Keratinocyte (primary cell): ENCODE measurements at regions not wholly inside any gene's neighbourhood (a gene's known extent, or its start where the extent isn't known, plus 50 kb on each side); places are given as distances from the start of the nearest gene placed in this dataset.

Experiments
- DNase-seq: peaks from one replicate; pipeline ENCODE4 v3.0.0-alpha.2; 2011; ENCODE audit warnings: low read depth, missing footprints, low spot score
- FAIRE-seq: peaks from 2 replicates; lab custom pipeline; 2011; peaks lifted over from hg19 to GRCh38; lab: Jason Lieb, UNC
- H2AFZ ChIP-seq: 2 replicates; pipeline ENCODE4 v1.6.0; 2012; ENCODE audit warnings: low read length, control low read depth, inconsistent platforms; ENCODE audit not compliant: control insufficient read depth
- H3K27ac ChIP-seq: 2 replicates; pipeline ENCODE4 v1.5.1; 2011; ENCODE audit warnings: low read length; ENCODE audit not compliant: control insufficient read depth, insufficient read depth
- H3K27me3 ChIP-seq: 3 replicates; pipeline ENCODE4 v1.6.0; 2011; ENCODE audit warnings: low read length; ENCODE audit not compliant: control insufficient read depth, insufficient read depth; ENCODE audit errors: extremely low read depth
- H3K36me3 ChIP-seq, 2 experiments: 2 replicates in 1 of 2; 3 replicates in 1 of 2; pipeline ENCODE4 v1.5.1; 2011; ENCODE audit warnings: low read length in 2 of 2, mild to moderate bottlenecking in 1 of 2; ENCODE audit not compliant: control insufficient read depth in 2 of 2, insufficient read depth in 2 of 2; ENCODE audit errors: extremely low read depth in 1 of 2
- H3K4me1 ChIP-seq: 3 replicates; pipeline ENCODE4 v1.5.1; 2011; ENCODE audit warnings: low read length; ENCODE audit not compliant: control insufficient read depth, insufficient read depth; ENCODE audit errors: extremely low read depth
- H3K4me2 ChIP-seq: 3 replicates; pipeline ENCODE4 v1.6.0; 2011; ENCODE audit warnings: low read depth, low read length; ENCODE audit not compliant: control insufficient read depth, insufficient read depth; ENCODE audit errors: extremely low read depth
- H3K4me3 ChIP-seq, 3 experiments: fragments of 200-600 bp in 1 of 3; sonication (generic) in 1 of 3; 2 replicates in 2 of 3; 3 replicates in 1 of 3; pipeline ENCODE4 v1.5.1; 2011 to 2016; ENCODE audit warnings: low read length in 3 of 3, mild to moderate bottlenecking in 3 of 3, control low read depth in 2 of 3, inconsistent platforms in 1 of 3, low read depth in 1 of 3, mixed read lengths in 1 of 3, mixed run types in 1 of 3, moderate library complexity in 1 of 3; ENCODE audit not compliant: control insufficient read depth in 2 of 3, insufficient read depth in 2 of 3; ENCODE audit errors: extremely low read depth in 1 of 3
- H3K79me2 ChIP-seq: 2 replicates; pipeline ENCODE4 v1.6.0; 2012; ENCODE audit warnings: low read length; ENCODE audit not compliant: control insufficient read depth, insufficient read depth
- H3K9ac ChIP-seq: 3 replicates; pipeline ENCODE4 v1.6.0; 2011; ENCODE audit warnings: low read length; ENCODE audit not compliant: control insufficient read depth, insufficient read depth; ENCODE audit errors: extremely low read depth
- H3K9me1 ChIP-seq: 3 replicates; pipeline ENCODE4 v1.6.0; 2011; ENCODE audit warnings: low read length; ENCODE audit not compliant: control insufficient read depth, insufficient read depth; ENCODE audit errors: extremely low read depth
- H3K9me3 ChIP-seq: 2 replicates; pipeline ENCODE4 v1.5.1; 2012; ENCODE audit warnings: low read depth, low read length; ENCODE audit not compliant: control insufficient read depth
- H4K20me1 ChIP-seq: 3 replicates; pipeline ENCODE4 v1.6.0; 2011; ENCODE audit warnings: low read length; ENCODE audit not compliant: control insufficient read depth, insufficient read depth; ENCODE audit errors: extremely low read depth
- EZH2 ChIP-seq: IDR thresholded peaks from one replicate; pipeline ENCODE4 v1.6.1; 2012; ENCODE audit warnings: inconsistent platforms, mild to moderate bottlenecking, low read length, moderate library complexity
- dilution Hi-C: fragments of 300-500 bp; cut with MboI; formaldehyde crosslinking; loops from one replicate; pipeline ENCODE4 v1.7.0; 2020; ENCODE audit warnings: low sequenced_read_pairs; ENCODE audit not compliant: extremely low pct_ligation_motif_present
- TF ChIP-seq, protein P1 (sequence below), 3 experiments: IDR thresholded peaks in 1 of 3; conservative IDR thresholded peaks in 1 of 3; optimal IDR thresholded peaks in 1 of 3; 2 replicates in 2 of 3; 3 replicates in 1 of 3; pipeline versions ENCODE3 to v1.5.1; 2011; ENCODE audit warnings: low read length in 3 of 3, mild to moderate bottlenecking in 3 of 3, moderate library complexity in 2 of 3, control low read depth in 1 of 3, inconsistent platforms in 1 of 3; ENCODE audit not compliant: insufficient read depth in 2 of 3; ENCODE audit errors: extremely low read depth in 1 of 3

DNA sequence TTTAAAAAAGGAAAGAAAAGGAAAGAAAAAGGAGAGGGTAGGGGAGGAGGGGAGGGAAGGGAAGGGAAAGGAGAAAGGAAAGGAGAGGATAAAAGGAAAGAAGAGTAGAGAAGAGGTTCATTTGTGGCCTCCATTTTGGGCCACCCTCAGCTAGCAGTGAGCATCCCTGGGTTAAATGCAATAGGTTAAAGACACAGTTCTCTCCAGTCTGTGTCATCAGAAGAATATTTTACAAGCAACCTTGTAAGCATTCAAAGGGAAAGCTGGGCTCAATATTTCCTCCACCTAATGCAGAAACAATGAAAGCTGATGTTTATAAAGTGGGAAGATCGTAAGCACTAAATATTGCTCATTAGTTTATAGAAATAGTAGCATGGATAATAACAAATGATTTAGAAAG, 219.1 kb upstream of the PITRM1 start:
- H3K4me2 ChIP-seq = no peak overlapping the region
- no peaks in the 10 kb centered on the region for H4K20me1 ChIP-seq
- no peak for FAIRE-seq
- H3K27ac ChIP-seq = no peak overlapping the region
- H3K27me3 ChIP-seq = no peaks in the 10 kb centered on the region
- H3K4me3 ChIP-seq = no peak overlapping the region
- no peaks in the 10 kb centered on the region for H3K79me2 ChIP-seq
- DNase-seq = no peak
- H3K9me3 ChIP-seq = no peaks in the 10 kb centered on the region
- dilution Hi-C loops = no loop called here
- H3K36me3 ChIP-seq = no peaks in the 10 kb centered on the region
- TF ChIP-seq, protein P1, sequence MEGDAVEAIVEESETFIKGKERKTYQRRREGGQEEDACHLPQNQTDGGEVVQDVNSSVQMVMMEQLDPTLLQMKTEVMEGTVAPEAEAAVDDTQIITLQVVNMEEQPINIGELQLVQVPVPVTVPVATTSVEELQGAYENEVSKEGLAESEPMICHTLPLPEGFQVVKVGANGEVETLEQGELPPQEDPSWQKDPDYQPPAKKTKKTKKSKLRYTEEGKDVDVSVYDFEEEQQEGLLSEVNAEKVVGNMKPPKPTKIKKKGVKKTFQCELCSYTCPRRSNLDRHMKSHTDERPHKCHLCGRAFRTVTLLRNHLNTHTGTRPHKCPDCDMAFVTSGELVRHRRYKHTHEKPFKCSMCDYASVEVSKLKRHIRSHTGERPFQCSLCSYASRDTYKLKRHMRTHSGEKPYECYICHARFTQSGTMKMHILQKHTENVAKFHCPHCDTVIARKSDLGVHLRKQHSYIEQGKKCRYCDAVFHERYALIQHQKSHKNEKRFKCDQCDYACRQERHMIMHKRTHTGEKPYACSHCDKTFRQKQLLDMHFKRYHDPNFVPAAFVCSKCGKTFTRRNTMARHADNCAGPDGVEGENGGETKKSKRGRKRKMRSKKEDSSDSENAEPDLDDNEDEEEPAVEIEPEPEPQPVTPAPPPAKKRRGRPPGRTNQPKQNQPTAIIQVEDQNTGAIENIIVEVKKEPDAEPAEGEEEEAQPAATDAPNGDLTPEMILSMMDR (optimal IDR thresholded peaks at IDR 0.05 in 1 of 3, IDR thresholded peaks at IDR 0.05 in 1 of 3, conservative IDR thresholded peaks at IDR 0.05 in 1 of 3; ENCODE audit: extremely low read depth in 1 of 3, insufficient read depth in 2 of 3, low read length in 3 of 3) = no peak
- TF ChIP-seq EZH2 = no peak
- no peak overlapping the region for H3K9ac ChIP-seq
- H3K9me1 ChIP-seq = no peaks in the 10 kb centered on the region
- no peaks in the 10 kb centered on the region for H3K4me1 ChIP-seq
- H2AFZ ChIP-seq = no peak overlapping the region

DNA sequence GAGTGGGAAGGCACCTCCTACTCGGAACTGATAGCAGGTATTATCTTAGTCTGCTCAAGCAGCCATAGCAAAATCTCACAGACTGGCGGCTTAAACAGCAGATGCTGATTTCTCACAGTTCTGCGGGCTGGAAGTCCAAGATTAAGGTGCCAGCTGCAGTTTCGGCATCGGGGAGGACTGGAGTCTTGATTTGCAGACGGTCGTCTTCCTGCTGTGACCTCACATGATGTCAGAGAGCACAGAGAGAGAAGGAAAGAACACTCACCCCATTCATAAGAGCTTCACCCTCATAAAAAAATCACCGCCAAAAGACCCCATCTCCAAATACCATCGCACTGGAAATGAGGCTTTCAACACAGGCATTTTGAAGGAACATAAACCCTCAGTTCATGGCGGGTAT, 216.5 kb upstream of the PITRM1 start:
- TF ChIP-seq, protein P1 (optimal IDR thresholded peaks at IDR 0.05 in 1 of 3, IDR thresholded peaks at IDR 0.05 in 1 of 3, conservative IDR thresholded peaks at IDR 0.05 in 1 of 3; ENCODE audit: extremely low read depth in 1 of 3, insufficient read depth in 2 of 3, low read length in 3 of 3) = no peak
- no peak for TF ChIP-seq EZH2
- DNase-seq (no peak), FAIRE-seq (no peak)
- no peaks in the 10 kb centered on the region for H3K9me3 ChIP-seq
- no peaks in the 10 kb centered on the region for H3K36me3 ChIP-seq
- H3K9ac ChIP-seq = no peak overlapping the region
- H3K27me3 ChIP-seq = no peaks in the 10 kb centered on the region
- no peak overlapping the region for H2AFZ ChIP-seq
- H4K20me1 ChIP-seq = no peaks in the 10 kb centered on the region
- H3K4me2 ChIP-seq = no peak overlapping the region
- no peaks in the 10 kb centered on the region for H3K4me1 ChIP-seq
- H3K27ac ChIP-seq = no peak overlapping the region
- H3K79me2 ChIP-seq = no peaks in the 10 kb centered on the region
- dilution Hi-C loops = no loop called here
- H3K4me3 ChIP-seq = no peak overlapping the region
- H3K9me1 ChIP-seq = no peaks in the 10 kb centered on the region
